ENCODE measurements at regions not wholly inside any gene's neighbourhood (a gene's known extent, or its start where the extent isn't known, plus 50 kb on each side); places are given as distances from the start of the nearest gene placed in this dataset.

GRCh38 chr20:22802296-22802695 is 217.9 kb upstream of the FOXA2 start:
- TF ChIP-seq, protein P1, sequence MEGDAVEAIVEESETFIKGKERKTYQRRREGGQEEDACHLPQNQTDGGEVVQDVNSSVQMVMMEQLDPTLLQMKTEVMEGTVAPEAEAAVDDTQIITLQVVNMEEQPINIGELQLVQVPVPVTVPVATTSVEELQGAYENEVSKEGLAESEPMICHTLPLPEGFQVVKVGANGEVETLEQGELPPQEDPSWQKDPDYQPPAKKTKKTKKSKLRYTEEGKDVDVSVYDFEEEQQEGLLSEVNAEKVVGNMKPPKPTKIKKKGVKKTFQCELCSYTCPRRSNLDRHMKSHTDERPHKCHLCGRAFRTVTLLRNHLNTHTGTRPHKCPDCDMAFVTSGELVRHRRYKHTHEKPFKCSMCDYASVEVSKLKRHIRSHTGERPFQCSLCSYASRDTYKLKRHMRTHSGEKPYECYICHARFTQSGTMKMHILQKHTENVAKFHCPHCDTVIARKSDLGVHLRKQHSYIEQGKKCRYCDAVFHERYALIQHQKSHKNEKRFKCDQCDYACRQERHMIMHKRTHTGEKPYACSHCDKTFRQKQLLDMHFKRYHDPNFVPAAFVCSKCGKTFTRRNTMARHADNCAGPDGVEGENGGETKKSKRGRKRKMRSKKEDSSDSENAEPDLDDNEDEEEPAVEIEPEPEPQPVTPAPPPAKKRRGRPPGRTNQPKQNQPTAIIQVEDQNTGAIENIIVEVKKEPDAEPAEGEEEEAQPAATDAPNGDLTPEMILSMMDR (IDR thresholded peaks at IDR 0.05), result no peak
- peaks cover 0 to 6% (median 0%) of the 10 kb centered on the region in 4 donors for H3K27me3 ChIP-seq
- FAIRE-seq (no peak), ATAC-seq (no peak), DNase-seq (no peak)
- intact Hi-C loops (cut with DNase I), result no loop called here
- no peaks in the 10 kb centered on the region for H3K9me3 ChIP-seq
- no peaks in the 10 kb centered on the region for H3K36me3 ChIP-seq
- H3K4me1 ChIP-seq, result peaks cover 0 to 3% (median 0%) of the 10 kb centered on the region in 3 donors
- H3K27ac ChIP-seq, result no peak overlapping the region
- H3K4me3 ChIP-seq, result no peak overlapping the region
- WGBS, 2 donors, result 39 to 44% methylated on average over 2 of the region's 2 CpGs

DNA sequence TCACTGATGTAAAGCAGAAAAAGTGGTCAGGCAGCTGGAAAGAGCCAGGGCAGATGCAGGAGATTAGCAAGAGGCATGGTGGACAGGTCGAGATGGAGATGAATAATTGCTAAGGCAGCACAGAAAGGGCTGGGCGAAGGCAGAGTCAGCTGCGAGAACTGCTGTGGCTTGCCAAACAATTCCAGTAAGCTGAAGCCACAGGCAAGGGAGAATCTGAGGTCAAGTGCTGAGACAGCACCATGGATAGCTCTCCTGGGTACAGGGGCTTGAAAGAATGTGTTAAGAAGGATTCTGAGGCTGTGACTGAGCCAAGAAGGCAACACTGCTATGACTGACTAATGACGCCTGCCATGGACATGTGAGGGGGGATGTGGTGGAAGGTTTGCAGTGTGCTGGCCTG is 220.8 kb upstream of the FOXA2 start:
- no peak for FAIRE-seq
- intact Hi-C loops (cut with DNase I), result no loop called here
- no peak for DNase-seq
- H3K9me3 ChIP-seq, result no peaks in the 10 kb centered on the region
- peaks cover 0 to 4% (median 0%) of the 10 kb centered on the region in 3 donors for H3K4me1 ChIP-seq
- H3K36me3 ChIP-seq, result no peaks in the 10 kb centered on the region
- TF ChIP-seq, protein P1 (IDR thresholded peaks at IDR 0.05), result no peak
- no peak overlapping the region for H3K27ac ChIP-seq
- H3K27me3 ChIP-seq, result peaks cover 0 to 6% (median 0%) of the 10 kb centered on the region in 4 donors
- no peak overlapping the region for H3K4me3 ChIP-seq
- WGBS, 2 donors, result 38 to 75% methylated on average over 4 of the region's 4 CpGs
- ATAC-seq, result peak in 3 of 4 donors; percentile 44 to 80 (median 67)

- ATAC-seq (no peak), FAIRE-seq (no peak), DNase-seq (no peak)
- TF ChIP-seq, protein P1 (IDR thresholded peaks at IDR 0.05), result no peak
- H3K27ac ChIP-seq, result no peak overlapping the region
- peaks cover 0 to 6% (median 0%) of the 10 kb centered on the region in 4 donors for H3K27me3 ChIP-seq
- intact Hi-C loops (cut with DNase I), result no loop called here
- WGBS, 2 donors, result 66 to 79% methylated on average over 3 of the region's 3 CpGs
- no peaks in the 10 kb centered on the region for H3K9me3 ChIP-seq
- peaks cover 0 to 4% (median 0%) of the 10 kb centered on the region in 3 donors for H3K4me1 ChIP-seq
- no peak overlapping the region for H3K4me3 ChIP-seq
- no peaks in the 10 kb centered on the region for H3K36me3 ChIP-seq
Measured at GRCh38 chr20:22805996-22806395, 221.6 kb upstream of the FOXA2 start.

- intact Hi-C loops (cut with DNase I), result no loop called here
- peak in 2 of 4 donors; percentile 38 to 58 for ATAC-seq
- FAIRE-seq, result no peak
- Histone ChIP-seq H3K4me3 (no peak overlapping the region), H3K4me1 (peaks cover 0 to 4% (median 0%) of the 10 kb centered on the region in 3 donors), H3K27me3 (peaks cover 0 to 6% (median 0%) of the 10 kb centered on the region in 4 donors), H3K27ac (no peak overlapping the region), H3K9me3 (no peaks in the 10 kb centered on the region), H3K36me3 (no peaks in the 10 kb centered on the region)
- TF ChIP-seq, protein P1 (IDR thresholded peaks at IDR 0.05), result no peak
- no peak for DNase-seq
- 37 to 53% methylated on average over 3 of the region's 3 CpGs for WGBS, 2 donors
Measured at GRCh38 chr20:22807045-22807444, 222.7 kb upstream of the FOXA2 start.

DNA sequence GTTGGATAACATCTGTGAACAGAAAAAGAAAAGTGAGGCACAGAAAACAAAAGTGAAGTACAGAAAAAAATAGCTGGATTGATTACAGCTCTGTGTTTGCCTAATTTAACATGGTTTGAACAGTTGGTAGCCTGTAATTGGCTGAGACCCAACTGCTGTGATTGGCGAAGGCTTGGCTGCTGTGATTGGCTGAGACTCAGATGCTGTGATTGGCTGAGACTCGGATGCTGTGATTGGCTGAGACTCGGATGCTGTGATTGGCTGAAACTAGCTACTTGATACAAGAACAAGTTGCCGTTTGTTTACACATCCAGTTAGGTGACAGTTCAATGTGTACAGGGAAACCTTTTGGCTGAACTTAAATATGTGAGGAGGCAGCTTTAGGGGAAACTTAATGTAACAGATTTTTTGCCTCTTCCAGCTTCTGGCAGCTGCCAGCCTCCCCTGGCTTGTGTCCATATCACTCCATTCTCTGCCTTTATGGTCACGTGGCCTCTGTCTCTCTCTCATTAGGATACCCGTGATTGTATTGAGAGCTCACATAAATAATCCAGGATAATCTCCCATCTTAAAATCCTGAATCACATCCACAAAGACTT is 223.4 kb upstream of the FOXA2 start:
- no peak overlapping the region for H3K4me3 ChIP-seq
- WGBS, 2 donors, result 24 to 32% methylated on average over 6 of the region's 6 CpGs
- intact Hi-C loops (cut with DNase I), result no loop called here
- peaks cover 0 to 4% (median 0%) of the 10 kb centered on the region in 3 donors for H3K4me1 ChIP-seq
- peak; percentile 33 to 76 (median 62) for ATAC-seq
- H3K27me3 ChIP-seq, result peaks cover 0 to under 1% (median 0%) of the 10 kb centered on the region in 4 donors
- no peaks in the 10 kb centered on the region for H3K9me3 ChIP-seq
- H3K27ac ChIP-seq, result no peak overlapping the region
- no peaks in the 10 kb centered on the region for H3K36me3 ChIP-seq
- peak in 4 of 6 donors; percentile 23 to 45 (median 33) for DNase-seq
- no peak for FAIRE-seq
- TF ChIP-seq, protein P1 (IDR thresholded peaks at IDR 0.05), result no peak
